ENCODE measurements at regions not wholly inside any gene's neighbourhood (a gene's known extent, or its start where the extent isn't known, plus 50 kb on each side); places are given as distances from the start of the nearest gene placed in this dataset.

DNA sequence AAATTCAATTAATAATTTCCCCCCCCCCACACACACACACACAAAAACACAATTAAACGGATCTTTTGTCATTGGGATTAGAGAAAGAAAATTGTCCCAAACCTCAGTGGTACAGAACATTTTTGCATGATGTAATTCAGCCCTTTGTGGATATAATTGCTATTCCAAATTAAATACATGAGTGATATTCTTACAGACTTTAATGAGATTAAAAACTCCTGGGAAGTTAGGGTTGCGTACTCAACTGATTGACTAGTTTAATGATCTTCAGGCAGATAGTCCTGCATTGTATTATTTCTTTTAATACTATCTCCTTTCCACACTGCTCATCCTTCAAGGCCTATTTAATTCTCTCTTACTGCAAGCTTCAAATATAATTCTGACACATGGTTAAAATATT lies 711.8 kb upstream of the LRFN5 start:
- TF ChIP-seq, protein P1, sequence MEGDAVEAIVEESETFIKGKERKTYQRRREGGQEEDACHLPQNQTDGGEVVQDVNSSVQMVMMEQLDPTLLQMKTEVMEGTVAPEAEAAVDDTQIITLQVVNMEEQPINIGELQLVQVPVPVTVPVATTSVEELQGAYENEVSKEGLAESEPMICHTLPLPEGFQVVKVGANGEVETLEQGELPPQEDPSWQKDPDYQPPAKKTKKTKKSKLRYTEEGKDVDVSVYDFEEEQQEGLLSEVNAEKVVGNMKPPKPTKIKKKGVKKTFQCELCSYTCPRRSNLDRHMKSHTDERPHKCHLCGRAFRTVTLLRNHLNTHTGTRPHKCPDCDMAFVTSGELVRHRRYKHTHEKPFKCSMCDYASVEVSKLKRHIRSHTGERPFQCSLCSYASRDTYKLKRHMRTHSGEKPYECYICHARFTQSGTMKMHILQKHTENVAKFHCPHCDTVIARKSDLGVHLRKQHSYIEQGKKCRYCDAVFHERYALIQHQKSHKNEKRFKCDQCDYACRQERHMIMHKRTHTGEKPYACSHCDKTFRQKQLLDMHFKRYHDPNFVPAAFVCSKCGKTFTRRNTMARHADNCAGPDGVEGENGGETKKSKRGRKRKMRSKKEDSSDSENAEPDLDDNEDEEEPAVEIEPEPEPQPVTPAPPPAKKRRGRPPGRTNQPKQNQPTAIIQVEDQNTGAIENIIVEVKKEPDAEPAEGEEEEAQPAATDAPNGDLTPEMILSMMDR (IDR thresholded peaks at IDR 0.05), result no peak
- TF ChIP-seq POLR2A (IDR thresholded peaks at IDR 0.05), result no peak
